Vagina (tissue), 2 donors: ENCODE measurements at regions not wholly inside any gene's neighbourhood (a gene's known extent, or its start where the extent isn't known, plus 50 kb on each side); places are given as distances from the start of the nearest gene placed in this dataset.

Source experiments
- POLR2A ChIP-seq, 2 donors: fragments of 450-650 bp; IDR thresholded peaks; one replicate each; pipeline ENCODE4 v1.6.1; 2017; ENCODE audit warnings: antibody characterized with exemption in 2 of 2, mild to moderate bottlenecking in 2 of 2, moderate library complexity in 2 of 2
- TF ChIP-seq, protein P1 (sequence below), 3 experiments: fragments of 450-650 bp in 2 of 3; fragments of 200-600 bp in 1 of 3; sonication (generic) in 1 of 3; IDR thresholded peaks; one replicate each; pipeline ENCODE4 v1.5.1; 2017 to 2019; ENCODE audit warnings: antibody characterized with exemption in 3 of 3, mild to moderate bottlenecking in 2 of 3, moderate library complexity in 2 of 3

- TF ChIP-seq POLR2A (IDR thresholded peaks at IDR 0.05): no peak
- TF ChIP-seq, protein P1, sequence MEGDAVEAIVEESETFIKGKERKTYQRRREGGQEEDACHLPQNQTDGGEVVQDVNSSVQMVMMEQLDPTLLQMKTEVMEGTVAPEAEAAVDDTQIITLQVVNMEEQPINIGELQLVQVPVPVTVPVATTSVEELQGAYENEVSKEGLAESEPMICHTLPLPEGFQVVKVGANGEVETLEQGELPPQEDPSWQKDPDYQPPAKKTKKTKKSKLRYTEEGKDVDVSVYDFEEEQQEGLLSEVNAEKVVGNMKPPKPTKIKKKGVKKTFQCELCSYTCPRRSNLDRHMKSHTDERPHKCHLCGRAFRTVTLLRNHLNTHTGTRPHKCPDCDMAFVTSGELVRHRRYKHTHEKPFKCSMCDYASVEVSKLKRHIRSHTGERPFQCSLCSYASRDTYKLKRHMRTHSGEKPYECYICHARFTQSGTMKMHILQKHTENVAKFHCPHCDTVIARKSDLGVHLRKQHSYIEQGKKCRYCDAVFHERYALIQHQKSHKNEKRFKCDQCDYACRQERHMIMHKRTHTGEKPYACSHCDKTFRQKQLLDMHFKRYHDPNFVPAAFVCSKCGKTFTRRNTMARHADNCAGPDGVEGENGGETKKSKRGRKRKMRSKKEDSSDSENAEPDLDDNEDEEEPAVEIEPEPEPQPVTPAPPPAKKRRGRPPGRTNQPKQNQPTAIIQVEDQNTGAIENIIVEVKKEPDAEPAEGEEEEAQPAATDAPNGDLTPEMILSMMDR (IDR thresholded peaks at IDR 0.05): no peak
Observed at GRCh38 chr14:34044373-34044637, 93.4 kb upstream of the EGLN3 start.
